ENCODE measurements at regions not wholly inside any gene's neighbourhood (a gene's known extent, or its start where the extent isn't known, plus 50 kb on each side); places are given as distances from the start of the nearest gene placed in this dataset.

DNA sequence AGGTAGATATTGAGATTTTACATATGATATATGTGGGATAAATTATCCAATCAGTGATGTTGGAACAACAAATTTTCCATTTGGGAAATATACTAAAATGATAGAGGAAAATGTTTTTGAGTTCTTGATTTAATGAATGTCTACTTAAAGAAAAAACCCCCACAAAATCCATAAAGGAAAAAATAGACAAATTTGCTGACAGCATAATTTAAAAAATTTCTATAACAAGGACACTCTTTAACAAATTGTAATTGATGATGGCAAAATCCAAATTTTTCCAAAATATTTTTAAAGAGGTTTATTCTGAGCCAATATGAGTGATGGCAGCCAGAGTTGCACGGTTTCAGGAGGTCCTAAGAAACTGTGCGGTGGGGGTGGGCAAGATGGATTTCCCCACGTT, 51.9 kb upstream of the RHOU start:
- Histone ChIP-seq H3K9me3 (replicated peaks in 1 of 3) (no peaks in the 10 kb centered on the region), H3K4me1 (replicated peaks in 1 of 2) (no peaks in the 10 kb centered on the region), H3K36me3 (replicated peaks in 1 of 2) (no peaks in the 10 kb centered on the region), H3K27me3 (no peaks in the 10 kb centered on the region), H3K4me3 (no peak overlapping the region), H3K27ac (no peak overlapping the region)
- WGBS, 4 donors = 89 to 96% (median 92%) methylated on average over 3 of the region's 3 CpGs
- TF ChIP-seq, protein P1, sequence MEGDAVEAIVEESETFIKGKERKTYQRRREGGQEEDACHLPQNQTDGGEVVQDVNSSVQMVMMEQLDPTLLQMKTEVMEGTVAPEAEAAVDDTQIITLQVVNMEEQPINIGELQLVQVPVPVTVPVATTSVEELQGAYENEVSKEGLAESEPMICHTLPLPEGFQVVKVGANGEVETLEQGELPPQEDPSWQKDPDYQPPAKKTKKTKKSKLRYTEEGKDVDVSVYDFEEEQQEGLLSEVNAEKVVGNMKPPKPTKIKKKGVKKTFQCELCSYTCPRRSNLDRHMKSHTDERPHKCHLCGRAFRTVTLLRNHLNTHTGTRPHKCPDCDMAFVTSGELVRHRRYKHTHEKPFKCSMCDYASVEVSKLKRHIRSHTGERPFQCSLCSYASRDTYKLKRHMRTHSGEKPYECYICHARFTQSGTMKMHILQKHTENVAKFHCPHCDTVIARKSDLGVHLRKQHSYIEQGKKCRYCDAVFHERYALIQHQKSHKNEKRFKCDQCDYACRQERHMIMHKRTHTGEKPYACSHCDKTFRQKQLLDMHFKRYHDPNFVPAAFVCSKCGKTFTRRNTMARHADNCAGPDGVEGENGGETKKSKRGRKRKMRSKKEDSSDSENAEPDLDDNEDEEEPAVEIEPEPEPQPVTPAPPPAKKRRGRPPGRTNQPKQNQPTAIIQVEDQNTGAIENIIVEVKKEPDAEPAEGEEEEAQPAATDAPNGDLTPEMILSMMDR (IDR thresholded peaks at IDR 0.05) = no peak
- no peak for TF ChIP-seq POLR2A (IDR thresholded peaks at IDR 0.05)
- no peak for DNase-seq
- intact Hi-C loops (cut with DNase I) = no loop called here

DNA sequence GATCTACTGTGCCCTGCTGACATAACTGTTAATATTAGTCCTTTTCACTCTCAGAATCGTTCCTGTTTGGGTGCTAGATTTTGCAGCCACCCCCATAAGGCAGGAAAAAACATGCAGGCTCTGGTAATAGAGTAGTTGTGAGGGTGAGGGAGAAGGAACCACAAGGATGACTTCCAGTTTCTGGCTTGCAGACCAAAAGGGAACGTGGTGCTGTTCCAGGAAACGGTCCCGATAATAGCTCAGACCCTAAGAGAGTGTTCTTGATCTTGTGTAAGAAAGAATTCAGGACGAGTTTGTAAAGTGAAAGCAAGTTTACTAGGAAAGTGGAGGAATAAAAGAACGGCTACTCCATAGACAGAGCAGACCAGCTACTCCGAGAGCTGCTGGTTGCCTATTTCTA, 50.7 kb upstream of the RHOU start:
- no peak for DNase-seq
- intact Hi-C loops (cut with DNase I) = no loop called here
- Histone ChIP-seq H3K36me3 (replicated peaks in 1 of 2) (no peaks in the 10 kb centered on the region), H3K4me3 (no peak overlapping the region), H3K9me3 (replicated peaks in 1 of 3) (no peaks in the 10 kb centered on the region), H3K27me3 (no peaks in the 10 kb centered on the region), H3K4me1 (replicated peaks in 1 of 2) (no peaks in the 10 kb centered on the region), H3K27ac (peak overlapping the region in 2 of 5 donors; percentile 34 to 40)
- no peak for TF ChIP-seq POLR2A (IDR thresholded peaks at IDR 0.05)
- TF ChIP-seq, protein P1 (IDR thresholded peaks at IDR 0.05) = no peak
- 69 to 79% (median 72%) methylated on average over 7 of the region's 7 CpGs for WGBS, 4 donors

DNA sequence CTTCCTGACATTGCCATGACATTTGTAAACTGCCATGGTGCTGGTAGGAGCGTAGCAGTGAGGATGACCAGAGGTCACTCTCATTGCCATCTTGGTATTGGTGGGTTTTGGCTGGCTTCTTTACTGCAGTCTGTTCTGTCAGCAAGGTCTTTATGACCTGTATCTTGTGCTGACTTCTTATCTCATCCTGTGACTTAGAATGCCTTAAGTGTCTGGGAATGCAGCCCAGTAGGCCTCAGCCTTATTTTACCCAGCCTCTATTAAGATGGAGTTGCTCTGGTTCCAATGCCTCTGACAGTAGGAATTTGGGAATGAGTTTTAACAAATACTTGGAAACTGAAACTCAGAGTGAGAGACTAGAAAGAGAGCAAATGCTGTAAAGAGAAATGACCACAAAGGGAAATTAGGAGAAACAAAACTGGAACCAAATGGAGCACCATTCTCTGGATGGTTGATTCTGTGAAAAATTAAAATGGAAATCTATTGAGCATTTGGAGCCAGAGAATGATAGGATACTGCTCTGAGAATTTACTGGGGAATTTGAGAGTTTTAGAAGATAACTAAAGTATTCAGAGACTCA, 50.1 kb upstream of the RHOU start:
- H3K27me3 ChIP-seq = no peaks in the 10 kb centered on the region
- WGBS, 4 donors = 67 to 89% (median 88%) methylated on average over 1 of the region's 1 CpG
- H3K9me3 ChIP-seq (replicated peaks in 1 of 3) = no peaks in the 10 kb centered on the region
- H3K36me3 ChIP-seq (replicated peaks in 1 of 2) = no peaks in the 10 kb centered on the region
- no peak overlapping the region for H3K4me3 ChIP-seq
- intact Hi-C loops (cut with DNase I) = no loop called here
- DNase-seq = no peak
- TF ChIP-seq, protein P1 (IDR thresholded peaks at IDR 0.05) = no peak
- no peak for TF ChIP-seq POLR2A (IDR thresholded peaks at IDR 0.05)
- no peaks in the 10 kb centered on the region for H3K4me1 ChIP-seq (replicated peaks in 1 of 2)
- H3K27ac ChIP-seq = peak overlapping the region in 2 of 5 donors; percentile 34 to 40

Small RNA genes lying in the stretch of these regions (small RNA-seq; reads per million reads assigned to genes)
- 0 reads per million in 2 donors for gene RF00432
- gene RNA5S10 = 0 reads per million in 2 donors
- 0 reads per million in 2 donors for gene RNA5S11
- gene RNA5S12 = 0 reads per million in 2 donors
- 0 reads per million in 2 donors for gene RNA5S13
- gene RNA5S14 = 0 reads per million in 2 donors
- 0 reads per million in 2 donors for gene RNA5S15
- gene RNA5S16 = 0 reads per million in 2 donors
- 0 reads per million in 2 donors for gene RNA5S17
- gene RNA5S2 = 0 reads per million in 2 donors
- gene RNA5S3 = 0 reads per million in 2 donors
- gene RNA5S4 = 0 reads per million in 2 donors
- gene RNA5S5 = 0 reads per million in 2 donors
- gene RNA5S6 = 0 reads per million in 2 donors
- 0 reads per million in 2 donors for gene RNA5S7
- gene RNA5S8 = 0 reads per million in 2 donors
- gene RNA5S9 = 0 reads per million in 2 donors
- 0 reads per million in 2 donors for gene RNA5SP18
